Left cardiac atrium (tissue), 4 donors: ENCODE measurements at regions not wholly inside any gene's neighbourhood (a gene's known extent, or its start where the extent isn't known, plus 50 kb on each side); places are given as distances from the start of the nearest gene placed in this dataset.
"Not testable (repeated sequence)": the region's sequence is repeated elsewhere in the genome, so short reads cannot be mapped to it uniquely, and the experiment has no call there.

Experiments used
- ATAC-seq, 2 donors: fragments of 200-7000 bp; cut with Tn5 transposase; one replicate each; pipeline ENCODE4 v1.9.1; 2020; ENCODE audit warnings: mild to moderate bottlenecking in 2 of 2, moderate library complexity in 2 of 2
- DNase-seq: peaks from one replicate; pipeline ENCODE4 v3.0.0-alpha.2; 2020
- intact Hi-C, 2 donors: fragments of 100-400 bp; cut with DNase I; formaldehyde crosslinking; loops; one replicate each; pipeline versions ENCODE4 v1.14.1 to v1.15.1; 2022 to 2023
- donor health status: DM: no; HTN: yes; CAD: no.
- donor health status: DM: no; HTN: yes; CAD: no; lungs with severe emphysema.
- donor health status: DM: yes; HTN: yes; CAD: no.
- donor health status: Dilated cardiomyopathy.

DNA sequence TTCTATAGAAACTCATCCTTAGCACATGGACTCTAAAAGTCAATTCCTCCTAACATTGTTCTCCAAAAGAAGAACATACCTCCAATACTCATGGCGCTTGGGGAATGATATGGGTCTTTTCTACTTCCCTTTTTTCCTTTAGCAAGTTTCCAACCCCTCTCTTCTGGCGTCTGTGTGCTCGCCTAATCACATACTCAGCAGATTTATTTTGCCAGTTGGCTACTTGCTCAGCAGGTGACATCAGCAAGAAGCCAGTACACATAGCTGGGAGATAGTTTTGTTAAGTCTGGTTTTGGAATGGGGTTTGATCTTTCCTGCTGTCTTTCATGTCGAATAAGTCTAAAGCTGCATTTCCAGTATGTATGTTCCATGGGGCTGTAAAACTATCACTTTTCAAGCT is 193.8 kb downstream of the POM121L12 start:
- intact Hi-C loops: no loop called here
- DNase-seq: no peak
- ATAC-seq: no peak

DNA sequence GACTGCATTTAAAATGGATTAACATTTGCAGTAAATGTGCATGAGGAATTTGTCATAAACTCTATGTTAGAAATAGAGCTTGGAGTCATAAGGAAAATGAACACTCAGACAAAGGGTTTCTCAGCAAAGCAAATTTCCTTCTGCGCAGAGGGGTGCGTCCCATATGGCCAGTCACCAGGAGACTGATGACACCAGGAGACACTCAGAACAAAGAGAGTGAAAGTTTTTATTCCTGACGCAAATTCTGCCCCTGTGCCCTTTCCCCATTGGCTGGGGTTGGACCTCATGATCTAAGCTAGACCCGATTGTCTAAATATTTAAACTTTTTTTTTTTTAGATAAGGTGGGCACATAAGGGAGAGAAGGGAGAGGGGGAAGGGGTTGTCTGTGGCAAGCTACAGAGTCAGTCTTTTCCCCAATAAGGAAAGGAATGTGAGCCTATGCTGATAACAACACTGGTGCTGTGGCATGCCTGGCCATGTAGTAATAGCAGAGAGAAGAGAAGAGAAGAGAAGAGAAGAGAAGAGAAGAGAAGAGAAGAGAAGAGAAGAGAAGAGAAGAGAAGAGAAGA is 202.0 kb downstream of the POM121L12 start:
- intact Hi-C loops: no loop called here
- peak; percentile 26 for DNase-seq
- peak; percentile 96 to 97 for ATAC-seq

DNA sequence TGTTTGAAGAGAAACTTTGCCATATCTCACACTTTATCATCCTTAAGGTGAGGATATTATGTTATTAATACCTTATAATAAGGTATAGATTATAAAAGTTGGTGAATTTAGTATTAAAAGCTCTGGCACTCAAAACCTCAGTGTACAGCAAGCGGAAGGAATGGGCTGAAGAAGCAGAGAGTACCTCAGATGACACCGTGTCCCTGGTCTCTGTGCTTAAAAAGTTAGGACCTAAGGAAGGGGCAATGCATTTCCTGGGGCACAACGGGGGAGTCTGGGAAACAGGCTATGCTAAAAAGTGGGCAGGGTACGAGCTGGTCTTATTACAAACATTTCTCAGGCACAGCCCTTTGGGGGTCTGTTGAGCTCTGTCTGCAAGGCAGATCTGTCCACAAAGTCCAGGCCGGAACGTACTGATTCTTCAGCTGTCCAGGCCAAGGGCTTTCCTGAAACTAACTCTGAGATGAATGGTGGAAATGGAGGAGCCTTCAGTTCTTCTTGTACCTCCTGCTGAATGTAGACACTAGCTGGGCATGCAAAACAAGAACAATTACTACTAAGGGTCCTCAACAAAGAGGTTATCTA is 202.7 kb downstream of the POM121L12 start:
- peak; percentile 36 to 62 for ATAC-seq
- intact Hi-C loops: no loop called here
- no peak for DNase-seq

DNA sequence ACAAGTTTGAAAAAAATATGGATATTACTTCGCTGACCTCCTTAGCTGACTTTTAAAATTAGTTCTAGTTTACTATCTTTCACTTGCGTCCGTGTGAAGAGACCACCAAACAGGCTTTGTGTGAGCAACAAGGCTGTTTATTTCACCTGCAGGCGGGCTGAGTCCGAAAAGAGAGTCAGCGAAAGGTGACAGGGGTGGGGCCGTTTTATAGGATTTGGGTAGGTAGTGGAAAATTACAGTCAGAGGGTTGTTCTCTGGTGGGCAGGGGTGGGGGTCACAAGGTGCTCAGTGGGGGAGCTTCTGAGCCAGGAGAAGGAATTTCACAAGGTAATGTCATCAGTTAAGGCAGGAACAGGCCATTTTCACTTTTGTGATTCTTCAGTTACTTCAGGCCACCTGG is 203.7 kb downstream of the POM121L12 start:
- ATAC-seq, DNase-seq, intact Hi-C loops: not testable (repeated sequence)

DNA sequence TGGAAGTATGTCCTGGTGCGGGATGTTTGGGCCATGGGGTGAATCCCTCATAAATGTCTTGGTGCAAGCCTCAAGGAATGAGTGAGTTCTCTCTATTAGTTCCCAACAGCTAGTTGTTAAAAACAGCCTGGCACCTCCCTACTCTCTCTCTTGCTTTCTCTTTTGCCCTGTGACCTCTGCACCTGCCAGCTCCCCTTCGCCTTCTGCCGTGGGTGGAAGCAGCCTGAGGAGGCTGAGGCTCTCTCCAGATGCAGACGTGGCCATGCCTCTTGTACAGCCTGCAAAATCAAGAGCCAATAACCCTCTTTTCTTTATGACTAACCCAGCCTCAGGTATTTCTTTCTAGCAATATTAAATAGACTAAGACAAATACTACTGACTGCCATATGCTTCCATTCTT is 210.3 kb downstream of the POM121L12 start:
- intact Hi-C loops: no loop called here
- ATAC-seq: no peak
- no peak for DNase-seq

DNA sequence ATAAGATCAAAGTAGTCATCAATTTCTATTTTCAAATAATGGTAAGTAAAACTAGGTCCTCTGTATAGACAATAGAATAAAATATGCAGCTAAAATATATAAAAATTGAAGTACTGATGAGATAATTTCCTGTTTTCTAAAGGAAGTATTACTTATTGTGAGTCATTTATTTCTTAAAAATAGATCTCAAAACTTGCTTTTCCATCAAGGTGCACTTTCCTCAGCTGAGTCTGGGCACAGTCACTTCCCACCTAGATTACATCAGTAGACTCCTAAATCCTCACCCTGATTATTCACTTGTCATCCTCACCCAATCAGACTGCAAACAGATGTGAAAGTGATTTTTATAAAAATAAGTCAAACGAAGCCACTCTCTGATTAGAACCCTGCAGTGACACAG is 211.5 kb downstream of the POM121L12 start:
- ATAC-seq: no peak
- intact Hi-C loops: no loop called here
- DNase-seq: no peak

DNA sequence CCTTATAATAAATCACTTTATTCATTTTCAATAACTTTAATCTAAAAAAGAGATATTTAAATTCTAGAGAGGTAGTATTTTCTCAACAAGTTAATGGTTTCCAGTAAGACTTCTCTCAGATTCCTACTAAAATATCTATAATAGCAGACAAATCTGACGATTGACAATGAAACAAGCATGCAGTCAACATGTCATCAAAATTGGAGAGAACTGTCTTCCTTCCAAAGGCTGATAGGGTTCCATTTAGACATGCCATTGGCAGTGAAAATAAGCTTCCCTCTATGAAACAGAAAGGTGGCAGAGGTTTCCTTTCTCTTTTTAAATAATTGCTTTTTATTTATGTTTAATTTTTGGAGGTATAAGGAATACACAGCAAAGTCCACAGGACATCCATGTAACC is 217.1 kb downstream of the POM121L12 start:
- ATAC-seq: no peak
- DNase-seq: no peak
- intact Hi-C loops: no loop called here

DNA sequence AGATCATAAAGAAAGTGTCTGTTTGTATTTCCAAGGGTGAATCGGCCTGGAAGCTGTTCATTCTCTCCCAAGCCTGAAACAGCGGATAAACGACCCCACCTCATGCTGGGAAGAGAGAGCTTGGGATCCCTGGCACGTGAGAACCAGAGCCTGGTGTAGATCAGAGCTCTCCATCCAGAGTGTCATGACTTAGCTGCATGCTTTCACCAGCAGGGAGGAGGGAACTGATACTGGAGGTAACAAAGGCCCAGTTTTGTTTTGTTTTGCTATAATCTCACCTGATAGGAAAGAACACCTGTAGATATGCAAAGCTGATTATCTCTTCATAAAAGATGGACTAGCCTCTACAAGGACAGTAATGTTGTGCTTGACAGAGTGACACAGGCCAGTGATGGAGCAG is 236.6 kb downstream of the POM121L12 start:
- no peak for DNase-seq
- no peak for ATAC-seq
- intact Hi-C loops: no loop called here

DNA sequence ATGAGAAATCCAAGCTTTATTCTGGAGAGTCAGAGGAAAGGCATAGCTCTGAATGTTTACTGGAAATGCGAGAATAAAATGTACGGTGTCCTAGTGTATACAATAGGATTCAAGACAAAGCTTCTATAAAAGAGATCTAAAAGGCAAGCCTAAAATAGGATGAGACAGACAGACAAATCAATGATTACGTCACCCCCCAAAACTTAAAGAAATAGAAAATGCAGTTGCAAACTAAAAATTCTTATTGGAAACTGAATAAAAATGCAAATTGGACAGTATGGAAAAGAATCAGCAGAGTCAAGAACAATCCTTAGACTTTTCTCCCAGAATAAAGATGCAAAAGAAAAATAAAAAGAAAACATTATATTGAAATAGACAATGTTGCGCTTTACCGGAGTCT is 245.9 kb downstream of the POM121L12 start:
- no peak for ATAC-seq

DNA sequence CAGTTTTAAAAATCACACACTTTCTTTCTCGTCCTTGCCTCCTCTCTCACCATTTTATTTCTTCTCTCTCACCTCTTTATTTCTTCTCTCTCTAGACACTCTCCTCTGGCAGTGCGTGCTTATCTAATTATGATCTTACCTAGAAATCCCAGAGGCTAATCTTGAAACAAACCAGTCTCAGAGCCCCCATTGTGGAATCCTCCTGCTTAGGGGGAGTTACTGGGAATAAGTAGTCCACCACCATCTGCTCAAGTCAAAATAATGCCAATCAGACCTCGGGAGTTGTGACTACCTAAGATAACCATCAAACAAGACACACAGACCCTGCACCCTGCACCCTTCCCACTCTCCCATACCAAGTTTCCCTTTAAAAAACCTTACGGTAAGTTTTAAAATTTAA is 256.9 kb downstream of the POM121L12 start:
- intact Hi-C loops: no loop called here
- ATAC-seq (no peak), DNase-seq (no peak)

More for the DNA sequence above, 245.9 kb downstream of the POM121L12 start:
- intact Hi-C loops: no loop called here
- DNase-seq: no peak

DNA sequence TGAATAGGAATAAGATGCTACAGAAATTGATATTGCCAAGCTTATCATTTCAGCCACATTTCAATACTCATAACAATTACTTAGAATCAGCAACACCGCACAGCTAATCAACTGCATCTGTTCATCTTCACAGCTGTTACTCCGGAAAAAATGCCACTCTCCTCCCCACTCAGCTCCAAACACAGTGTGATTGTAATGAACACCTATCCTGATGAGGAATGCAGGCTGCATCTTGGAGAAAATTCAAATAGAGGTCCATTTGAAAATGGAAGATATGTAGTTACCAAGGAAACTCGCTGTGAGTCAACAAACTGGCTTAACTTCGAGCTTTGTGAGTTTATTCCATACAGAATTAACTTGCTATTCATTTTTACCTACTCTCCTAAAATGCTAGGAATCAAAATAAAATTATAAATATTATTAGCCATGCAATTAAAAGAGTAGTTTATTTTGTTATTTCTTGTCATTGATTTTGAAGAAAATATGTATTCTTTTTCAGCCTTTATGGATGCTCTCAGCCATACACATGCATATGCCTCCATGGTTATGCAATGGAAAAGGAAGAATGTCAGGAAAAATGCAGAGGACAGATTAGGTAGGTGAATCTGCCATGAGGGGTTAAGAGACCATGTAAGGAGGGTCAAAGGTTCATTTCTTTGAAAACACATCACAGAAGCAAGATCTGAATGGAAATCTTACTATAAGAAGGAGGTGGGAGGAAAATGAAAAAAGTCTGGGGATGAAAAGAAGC is 267.2 kb downstream of the POM121L12 start:
- intact Hi-C loops: no loop called here
- peak in 1 of 2 donors; percentile 16 for ATAC-seq
- no peak for DNase-seq

DNA sequence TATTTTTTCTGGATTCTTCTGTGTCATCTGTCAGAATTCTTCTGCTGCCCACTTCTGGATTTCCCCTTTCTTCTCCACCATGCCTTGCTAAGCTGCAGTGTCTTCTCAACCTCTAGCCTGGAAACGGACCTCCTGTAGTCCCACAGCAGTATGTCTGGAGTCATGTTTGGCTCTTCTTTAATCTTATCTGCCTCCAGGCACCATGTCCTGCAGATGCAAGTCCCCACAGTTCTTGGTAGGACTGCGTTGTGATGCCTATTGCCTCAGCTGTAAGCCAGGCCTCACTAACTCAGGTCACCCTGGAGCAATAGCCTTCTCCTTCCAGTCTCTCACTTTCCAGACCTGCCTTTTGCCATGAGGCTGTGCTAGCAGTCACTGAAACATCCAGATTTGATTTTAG is 268.3 kb downstream of the POM121L12 start:
- intact Hi-C loops: no loop called here
- DNase-seq (no peak), ATAC-seq (no peak)

DNA sequence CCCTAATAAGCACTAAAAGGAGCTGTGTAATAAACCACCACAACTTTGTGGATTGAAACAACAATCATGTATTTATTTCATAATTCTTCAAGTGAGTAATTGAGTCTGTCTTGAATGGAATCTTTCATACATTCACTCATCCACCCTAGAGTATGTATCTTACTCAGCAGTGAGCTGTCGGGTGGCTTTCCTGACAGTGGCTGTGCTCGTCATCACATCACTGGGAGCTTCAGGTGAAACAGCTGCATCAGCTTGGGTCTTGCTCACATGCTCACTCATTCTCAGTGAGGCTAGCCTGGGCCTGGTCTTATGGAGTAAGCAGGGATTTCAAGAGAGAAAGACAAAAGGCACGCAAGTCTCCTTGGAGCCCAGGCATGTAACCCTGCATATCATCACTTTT is 271.4 kb downstream of the POM121L12 start:
- DNase-seq (no peak), ATAC-seq (no peak)
- intact Hi-C loops: no loop called here

DNA sequence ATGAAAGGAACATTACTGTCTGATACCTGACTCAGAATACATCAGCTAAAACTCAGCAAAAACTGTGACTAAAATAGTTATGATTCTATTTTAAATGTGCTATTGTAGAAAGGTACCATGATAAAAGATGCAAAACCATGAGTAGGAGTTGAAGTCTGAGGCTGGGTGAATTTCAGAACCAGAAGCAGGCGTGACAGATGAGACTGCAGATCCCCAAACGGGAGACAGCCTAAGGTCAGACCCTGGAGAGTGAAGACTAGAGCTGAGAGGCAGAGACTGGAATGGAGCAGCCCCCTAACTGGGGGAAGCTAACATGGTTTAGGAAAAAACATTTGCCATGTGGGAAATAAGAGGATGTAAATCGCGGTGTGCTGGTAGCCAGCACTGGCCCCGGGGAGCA is 275.8 kb downstream of the POM121L12 start:
- ATAC-seq (no peak), DNase-seq (no peak)
- intact Hi-C loops: no loop called here

DNA sequence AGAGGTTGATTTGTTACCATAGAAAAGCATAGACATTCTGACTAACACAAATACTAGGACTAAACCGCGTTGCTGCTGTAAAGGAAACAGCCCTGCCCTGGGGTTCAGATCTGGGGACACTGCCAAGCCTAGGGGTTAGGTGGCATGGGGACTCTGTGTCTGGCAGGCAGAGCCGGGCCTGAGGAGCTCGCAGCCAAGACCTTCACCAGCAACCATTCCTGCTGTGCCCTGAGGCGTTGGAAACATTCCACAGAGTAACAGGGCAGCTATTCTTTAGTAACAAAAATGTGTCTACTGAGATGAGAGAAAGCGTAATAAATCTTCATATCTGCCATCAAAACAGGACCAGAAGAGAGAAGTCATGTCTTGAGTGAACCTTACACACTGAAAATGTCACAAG is 280.5 kb downstream of the POM121L12 start:
- intact Hi-C loops: no loop called here
- ATAC-seq (peak; percentile 75 to 80), DNase-seq (peak; percentile 29)

DNA sequence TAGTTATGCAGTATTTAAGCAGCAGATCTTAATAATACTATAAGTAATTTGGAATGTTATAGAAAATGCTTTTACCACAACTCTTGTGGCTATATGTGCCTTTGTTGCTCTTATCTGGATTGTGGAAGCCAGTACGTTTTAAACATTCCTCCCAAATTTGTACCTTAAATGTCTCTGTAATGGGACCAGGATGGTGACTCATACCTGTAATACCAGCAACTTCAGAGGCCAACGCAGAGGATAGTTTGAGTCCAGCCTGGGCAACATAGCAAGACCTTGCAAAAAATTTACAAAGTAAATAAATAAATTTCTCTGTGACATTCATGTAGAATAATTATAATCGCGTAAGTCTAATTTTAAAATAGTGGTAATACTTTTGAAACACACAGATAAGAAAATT is 283.1 kb downstream of the POM121L12 start:
- DNase-seq (no peak), ATAC-seq (no peak)
- intact Hi-C loops: no loop called here

DNA sequence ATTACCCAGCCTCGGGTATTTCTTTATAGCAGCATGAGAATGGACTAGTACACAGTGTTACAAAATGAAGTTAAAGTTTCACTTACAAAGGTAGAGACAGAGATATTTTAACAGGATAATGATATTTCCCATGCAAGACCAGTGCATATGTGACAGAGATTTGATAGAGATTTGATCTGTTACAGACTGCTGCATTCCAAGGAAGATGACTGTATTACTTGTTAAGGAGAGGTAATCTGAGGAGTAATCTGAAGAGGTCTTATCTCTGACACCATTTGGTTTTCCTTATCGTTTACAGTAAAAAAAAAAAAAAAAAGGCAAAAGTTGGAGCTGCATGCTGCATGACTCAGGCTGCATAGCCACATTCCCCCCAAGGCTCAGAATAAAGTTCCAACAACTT is 289.6 kb downstream of the POM121L12 start:
- intact Hi-C loops: no loop called here
- DNase-seq (no peak), ATAC-seq (no peak)

DNA sequence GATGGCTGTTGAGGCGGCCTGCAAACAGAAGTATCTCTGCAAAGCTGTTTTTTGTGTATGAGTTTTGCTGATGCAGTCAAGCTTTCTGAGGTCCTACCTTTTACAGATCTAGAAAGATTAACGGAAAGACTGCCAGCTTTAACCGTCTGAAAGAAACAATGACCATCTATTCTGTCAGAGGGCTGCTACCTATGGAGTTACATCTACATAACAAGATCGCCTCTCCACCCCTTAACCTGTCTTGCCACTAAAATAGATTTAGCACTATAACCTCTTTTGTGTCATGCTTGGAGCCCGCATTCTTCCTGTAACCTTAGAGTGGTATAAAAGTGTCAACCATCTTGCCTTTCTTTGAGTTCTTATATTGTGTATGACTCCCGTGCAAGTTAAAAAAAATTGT is 291.2 kb downstream of the POM121L12 start:
- DNase-seq: no peak
- no peak for ATAC-seq
- intact Hi-C loops: no loop called here

DNA sequence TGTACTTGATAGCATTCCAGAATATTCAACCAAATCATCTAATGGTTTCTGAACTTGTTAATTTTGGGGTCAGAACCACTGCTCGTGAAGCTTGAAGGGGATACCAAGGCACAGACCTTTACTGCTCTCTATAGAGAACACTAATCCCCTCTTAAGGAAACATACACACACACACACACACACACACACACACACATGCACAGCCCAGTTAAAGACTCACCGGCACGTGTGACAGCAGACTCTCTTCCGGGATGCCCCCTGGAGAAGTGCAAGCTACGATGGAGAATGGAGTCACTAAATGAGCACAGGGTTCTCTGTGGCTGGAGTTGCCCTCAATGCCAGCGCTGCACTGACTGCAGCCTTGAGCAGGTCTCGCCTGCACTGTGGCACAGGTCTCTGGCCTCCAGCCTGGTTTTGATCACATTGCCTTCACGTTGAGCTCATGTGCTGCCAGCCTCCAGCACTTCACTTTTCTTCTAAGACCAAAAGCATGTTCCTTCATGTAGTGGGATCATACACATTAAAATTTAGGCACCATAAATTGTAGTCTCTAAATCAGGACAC is 300.8 kb downstream of the POM121L12 start:
- intact Hi-C loops: no loop called here
- DNase-seq (no peak), ATAC-seq (no peak)

DNA sequence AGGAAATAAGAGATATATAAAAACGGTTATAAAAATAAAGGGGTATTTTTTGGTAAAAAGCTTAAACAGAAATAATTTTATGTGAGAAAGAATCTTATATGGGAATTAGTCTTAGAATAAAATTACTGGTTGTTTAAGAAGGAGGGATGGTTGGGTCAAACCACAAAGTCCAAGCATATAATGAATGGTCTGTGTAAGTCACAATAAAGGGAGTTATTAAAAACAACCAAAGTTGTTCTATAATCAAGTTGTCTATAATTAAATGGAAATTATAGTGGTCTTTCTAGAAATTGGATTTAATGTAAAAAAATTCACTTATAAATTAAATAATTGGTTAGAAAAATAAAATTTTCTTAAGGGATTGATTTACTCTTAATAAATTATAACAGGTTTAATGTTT is 304.8 kb downstream of the POM121L12 start:
- DNase-seq (no peak), ATAC-seq (no peak)
- intact Hi-C loops: no loop called here

DNA sequence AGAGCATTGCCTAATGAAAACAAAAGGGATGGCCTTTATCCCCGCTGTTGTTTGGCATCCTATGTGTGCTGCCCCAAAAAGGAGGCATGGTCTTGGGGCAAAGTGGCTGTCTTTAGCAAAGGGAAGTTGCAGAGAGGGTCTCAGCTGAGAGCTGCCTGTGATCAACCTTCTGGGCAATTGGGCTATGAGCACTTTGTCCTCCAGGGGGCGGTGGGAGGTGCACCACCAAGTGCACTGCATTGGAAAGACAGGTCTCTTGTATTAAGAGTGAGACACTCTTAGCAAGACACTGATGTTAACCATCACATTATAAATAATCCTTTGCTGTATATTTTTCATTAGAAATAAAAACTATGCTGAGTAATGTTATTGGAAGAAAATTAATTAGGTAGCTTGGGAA is 314.8 kb downstream of the POM121L12 start:
- no peak for ATAC-seq
- intact Hi-C loops: no loop called here
- no peak for DNase-seq
